Mesenchymal stem cell (in vitro differentiated cells and primary cell): ENCODE measurements at regions not wholly inside any gene's neighbourhood (a gene's known extent, or its start where the extent isn't known, plus 50 kb on each side); places are given as distances from the start of the nearest gene placed in this dataset.

Experiments
- DNase-seq: peaks from one replicate; pipeline ENCODE4 v3.0.0-alpha.2; 2013
- H2AFZ ChIP-seq: one replicate; pipeline ENCODE4 v1.6.1; 2013; ENCODE audit warnings: low read depth, mild to moderate bottlenecking, control low read depth, inconsistent platforms, low read length, moderate library complexity
- H2AK5ac ChIP-seq: 2 replicates; pipeline ENCODE4 v1.6.1; 2013; ENCODE audit warnings: low read length, moderate library complexity, mild to moderate bottlenecking, inconsistent platforms; ENCODE audit not compliant: severe bottlenecking
- H2BK120ac ChIP-seq: one replicate; pipeline ENCODE4 v1.6.1; 2013; ENCODE audit warnings: low read depth, mild to moderate bottlenecking, inconsistent platforms, low read length, moderate library complexity
- H2BK12ac ChIP-seq, 2 experiments: one replicate each; pipeline ENCODE4 v1.6.1; 2013; ENCODE audit warnings: inconsistent platforms in 2 of 2, low read length in 2 of 2, mild to moderate bottlenecking in 2 of 2, moderate library complexity in 2 of 2, control low read depth in 1 of 2
- H2BK15ac ChIP-seq: one replicate; pipeline ENCODE4 v1.6.1; 2013; ENCODE audit warnings: mild to moderate bottlenecking, low read depth, inconsistent platforms; ENCODE audit not compliant: poor library complexity, severe bottlenecking
- H2BK5ac ChIP-seq: 2 replicates; pipeline ENCODE4 v1.6.1; 2013; ENCODE audit warnings: low read depth, mild to moderate bottlenecking, low read length, control low read depth, inconsistent platforms; ENCODE audit not compliant: poor library complexity, severe bottlenecking
- H3K14ac ChIP-seq, 2 experiments: one replicate each; pipeline ENCODE4 v1.6.1; 2013; ENCODE audit warnings: inconsistent platforms in 2 of 2, low read length in 2 of 2, control low read depth in 1 of 2, mild to moderate bottlenecking in 1 of 2, moderate library complexity in 1 of 2
- H3K18ac ChIP-seq, 2 experiments: one replicate each; pipeline ENCODE4 v1.6.1; 2013; ENCODE audit warnings: inconsistent platforms in 2 of 2, low read length in 2 of 2, control low read depth in 1 of 2, low read depth in 1 of 2, mild to moderate bottlenecking in 1 of 2
- H3K23ac ChIP-seq, 2 experiments: one replicate each; pipeline ENCODE4 v1.6.1; 2013; ENCODE audit warnings: inconsistent platforms in 2 of 2, low read length in 2 of 2, mild to moderate bottlenecking in 2 of 2, moderate library complexity in 2 of 2, control low read depth in 1 of 2
- H3K27ac ChIP-seq: 2 replicates; pipeline ENCODE4 v1.5.1; 2013; ENCODE audit warnings: mild to moderate bottlenecking, moderate library complexity, low read length, control low read depth, inconsistent platforms; ENCODE audit not compliant: poor library complexity, severe bottlenecking
- H3K27me3 ChIP-seq, 2 experiments: 2 replicates each; pipeline versions ENCODE4 v1.6.1 to v1.7.0; 2013; ENCODE audit warnings: low read length in 2 of 2, mild to moderate bottlenecking in 2 of 2, moderate library complexity in 2 of 2, control low read depth in 1 of 2, inconsistent platforms in 1 of 2; ENCODE audit not compliant: control insufficient read depth in 1 of 2, insufficient read depth in 1 of 2
- H3K36me3 ChIP-seq, 2 experiments: 2 replicates each; pipeline versions ENCODE4 v1.6.1 to v1.7.0; 2013; ENCODE audit warnings: low read length in 2 of 2, control low read depth in 1 of 2, inconsistent platforms in 1 of 2, low read depth in 1 of 2, mild to moderate bottlenecking in 1 of 2; ENCODE audit not compliant: insufficient read depth in 2 of 2, control insufficient read depth in 1 of 2
- H3K4ac ChIP-seq, 2 experiments: one replicate each; pipeline ENCODE4 v1.6.1; 2013; ENCODE audit warnings: inconsistent platforms in 2 of 2, low read length in 2 of 2, mild to moderate bottlenecking in 2 of 2, moderate library complexity in 2 of 2, control low read depth in 1 of 2, low read depth in 1 of 2
- H3K4me1 ChIP-seq: 2 replicates; pipeline ENCODE4 v1.6.1; 2013; ENCODE audit warnings: low read depth, low read length, control low read depth; ENCODE audit not compliant: control insufficient read depth, insufficient read depth
- H3K4me2 ChIP-seq: 2 replicates; pipeline ENCODE4 v1.6.1; 2013; ENCODE audit warnings: low read length, mild to moderate bottlenecking, inconsistent platforms; ENCODE audit not compliant: poor library complexity, severe bottlenecking
- H3K4me3 ChIP-seq, 2 experiments: 2 replicates each; pipeline versions ENCODE4 v1.5.1 to v1.7.0; 2013; ENCODE audit warnings: low read length in 2 of 2, mild to moderate bottlenecking in 2 of 2, control low read depth in 1 of 2, low read depth in 1 of 2; ENCODE audit not compliant: insufficient read depth in 1 of 2
- H3K79me1 ChIP-seq: replicated peaks from 2 replicates; pipeline ENCODE4 v1.6.1; 2013; ENCODE audit warnings: mild to moderate bottlenecking, control low read depth, low read length, inconsistent platforms; ENCODE audit not compliant: poor library complexity, severe bottlenecking
- H3K9ac ChIP-seq: 2 replicates; pipeline ENCODE4 v1.7.0; 2013; ENCODE audit warnings: mild to moderate bottlenecking, low read length, moderate library complexity
- H3K9me3 ChIP-seq: 2 replicates; pipeline ENCODE4 v1.7.0; 2013; ENCODE audit warnings: mild to moderate bottlenecking, low read length; ENCODE audit not compliant: control insufficient read depth
- H4K8ac ChIP-seq: one replicate; pipeline ENCODE4 v1.6.1; 2013; ENCODE audit warnings: inconsistent platforms, mild to moderate bottlenecking, low read length, moderate library complexity
- H4K91ac ChIP-seq: one replicate; pipeline ENCODE4 v1.6.1; 2013; ENCODE audit warnings: mild to moderate bottlenecking, low read length, inconsistent platforms
- WGBS: methylation state at CpG from one replicate; pipeline ENCODE4 v1.1.7; 2013; ENCODE audit warnings: mixed read lengths; 5-methylcytosine and 5-hydroxymethylcytosine counted together

DNA sequence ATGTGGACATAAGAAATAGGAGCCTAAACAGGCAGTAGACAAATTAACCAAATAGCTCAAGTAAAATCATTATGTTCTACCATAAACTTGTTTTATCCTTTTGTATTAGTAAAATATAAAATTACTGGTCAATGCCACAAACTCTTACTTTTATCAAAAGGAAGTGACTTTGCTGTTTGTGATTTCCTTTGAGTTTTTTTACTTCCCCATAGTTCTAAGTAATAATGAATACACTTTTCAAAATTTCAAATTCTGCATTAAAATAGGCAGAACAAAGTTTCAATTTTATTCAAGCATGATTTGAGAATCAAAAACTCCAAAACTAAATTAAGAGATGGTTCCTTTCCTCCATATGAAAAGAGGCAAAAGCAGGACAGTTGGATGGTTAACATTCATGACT is 139.7 kb upstream of the ABCB5 start:
- H3K4me2 ChIP-seq: no peak overlapping the region
- H2BK15ac ChIP-seq: no peak overlapping the region
- no peak overlapping the region for H3K4ac ChIP-seq
- H4K8ac ChIP-seq: no peak overlapping the region
- H3K4me1 ChIP-seq: no peaks in the 10 kb centered on the region
- H3K9me3 ChIP-seq: no peaks in the 10 kb centered on the region
- H3K23ac ChIP-seq: no peak overlapping the region
- H3K9ac ChIP-seq: no peak overlapping the region
- H3K27me3 ChIP-seq: no peaks in the 10 kb centered on the region
- no peaks in the 10 kb centered on the region for H3K79me1 ChIP-seq
- no peak overlapping the region for H3K18ac ChIP-seq
- DNase-seq: no peak
- no peak overlapping the region for H3K14ac ChIP-seq
- no peak overlapping the region for H3K27ac ChIP-seq
- no peak overlapping the region for H4K91ac ChIP-seq
- no peak overlapping the region for H2BK5ac ChIP-seq
- no peak overlapping the region for H2BK120ac ChIP-seq
- no peak overlapping the region for H3K4me3 ChIP-seq
- H3K36me3 ChIP-seq: no peaks in the 10 kb centered on the region
- H2BK12ac ChIP-seq: no peak overlapping the region
- H2AFZ ChIP-seq: no peak overlapping the region
- H2AK5ac ChIP-seq: no peak overlapping the region

- H2BK120ac ChIP-seq: no peak overlapping the region
- H2BK15ac ChIP-seq: no peak overlapping the region
- H4K8ac ChIP-seq: no peak overlapping the region
- H3K4me1 ChIP-seq: no peaks in the 10 kb centered on the region
- H3K4ac ChIP-seq: no peak overlapping the region
- H2BK12ac ChIP-seq: no peak overlapping the region
- no peak overlapping the region for H2AK5ac ChIP-seq
- H3K36me3 ChIP-seq: no peaks in the 10 kb centered on the region
- H3K79me1 ChIP-seq: no peaks in the 10 kb centered on the region
- no peak overlapping the region for H3K27ac ChIP-seq
- H3K27me3 ChIP-seq: no peaks in the 10 kb centered on the region
- no peak overlapping the region for H3K4me3 ChIP-seq
- H2AFZ ChIP-seq: no peak overlapping the region
- DNase-seq: no peak
- no peak overlapping the region for H3K23ac ChIP-seq
- H3K18ac ChIP-seq: no peak overlapping the region
- no peak overlapping the region for H3K4me2 ChIP-seq
- H3K9me3 ChIP-seq: no peaks in the 10 kb centered on the region
- H3K14ac ChIP-seq: no peak overlapping the region
- no peak overlapping the region for H2BK5ac ChIP-seq
- H4K91ac ChIP-seq: no peak overlapping the region
- no CpG with 5 or more reads among the region's 1 CpG for WGBS
- H3K9ac ChIP-seq: no peak overlapping the region
Measured at GRCh38 chr7:20477067-20477466, 138.4 kb upstream of the ABCB5 start.

DNA sequence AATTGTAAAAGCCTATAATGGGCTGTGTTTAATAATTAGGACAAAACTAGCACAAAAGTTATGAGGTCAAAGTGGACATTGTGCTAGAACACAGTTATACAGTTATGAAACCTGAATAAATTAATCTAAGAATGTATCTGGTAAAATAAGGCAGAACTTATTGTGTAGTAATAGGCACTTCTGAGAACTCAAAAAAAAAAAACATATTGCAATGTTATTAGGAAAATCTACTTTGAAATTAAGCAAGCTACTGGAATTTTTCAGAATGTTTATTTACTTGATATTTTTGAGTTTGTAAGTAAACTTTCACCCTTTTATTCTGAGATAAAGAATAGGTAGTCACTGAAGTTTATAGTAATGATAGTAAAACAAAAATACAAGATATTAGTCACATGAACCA is 135.8 kb upstream of the ABCB5 start:
- no peak overlapping the region for H3K18ac ChIP-seq
- no peak overlapping the region for H4K8ac ChIP-seq
- H3K9ac ChIP-seq: no peak overlapping the region
- no peak overlapping the region for H3K23ac ChIP-seq
- no peak overlapping the region for H4K91ac ChIP-seq
- H3K4me3 ChIP-seq: no peak overlapping the region
- no peak for DNase-seq
- H3K4ac ChIP-seq: no peak overlapping the region
- H3K27ac ChIP-seq: no peak overlapping the region
- H3K79me1 ChIP-seq: no peaks in the 10 kb centered on the region
- H2BK120ac ChIP-seq: no peak overlapping the region
- no peaks in the 10 kb centered on the region for H3K36me3 ChIP-seq
- no peaks in the 10 kb centered on the region for H3K27me3 ChIP-seq
- no peaks in the 10 kb centered on the region for H3K9me3 ChIP-seq
- no peaks in the 10 kb centered on the region for H3K4me1 ChIP-seq
- H3K14ac ChIP-seq: no peak overlapping the region
- H2BK15ac ChIP-seq: no peak overlapping the region
- H2BK5ac ChIP-seq: no peak overlapping the region
- no peak overlapping the region for H2AK5ac ChIP-seq
- H2BK12ac ChIP-seq: no peak overlapping the region
- H3K4me2 ChIP-seq: no peak overlapping the region
- H2AFZ ChIP-seq: no peak overlapping the region

- H2AK5ac ChIP-seq: no peak overlapping the region
- 100% methylated on average over 2 of the region's 2 CpGs for WGBS
- H2BK15ac ChIP-seq: no peak overlapping the region
- H3K4ac ChIP-seq: no peak overlapping the region
- H2AFZ ChIP-seq: no peak overlapping the region
- H3K79me1 ChIP-seq: no peaks in the 10 kb centered on the region
- no peak overlapping the region for H3K18ac ChIP-seq
- no peak overlapping the region for H3K23ac ChIP-seq
- no peak overlapping the region for H2BK120ac ChIP-seq
- H3K4me1 ChIP-seq: no peaks in the 10 kb centered on the region
- no peak for DNase-seq
- H3K9ac ChIP-seq: no peak overlapping the region
- H3K14ac ChIP-seq: no peak overlapping the region
- no peaks in the 10 kb centered on the region for H3K9me3 ChIP-seq
- H2BK5ac ChIP-seq: no peak overlapping the region
- H3K4me3 ChIP-seq: no peak overlapping the region
- no peak overlapping the region for H3K4me2 ChIP-seq
- no peak overlapping the region for H4K91ac ChIP-seq
- H2BK12ac ChIP-seq: no peak overlapping the region
- H4K8ac ChIP-seq: no peak overlapping the region
- H3K27ac ChIP-seq: no peak overlapping the region
- no peaks in the 10 kb centered on the region for H3K36me3 ChIP-seq
- no peaks in the 10 kb centered on the region for H3K27me3 ChIP-seq
Measured at GRCh38 chr7:20482071-20482470, 133.4 kb upstream of the ABCB5 start.
